GM23248 (cell line): ENCODE measurements at regions not wholly inside any gene's neighbourhood (a gene's known extent, or its start where the extent isn't known, plus 50 kb on each side); places are given as distances from the start of the nearest gene placed in this dataset.
"Not testable (repeated sequence)": the region's sequence is repeated elsewhere in the genome, so short reads cannot be mapped to it uniquely, and the experiment has no call there.

Experiments used
- DNase-seq: peaks from one replicate; pipeline ENCODE4 v3.0.0-alpha.2; 2015
- H2AFZ ChIP-seq: fragments of 200-600 bp; sonication (generic); 2 replicates; pipeline ENCODE4 v1.6.1; 2016; ENCODE audit warnings: antibody characterized with exemption
- H3F3A ChIP-seq: fragments of 200-600 bp; sonication (generic); 2 replicates; pipeline ENCODE4 v1.6.1; 2016; ENCODE audit warnings: mild to moderate bottlenecking, antibody characterized with exemption, mixed run types; ENCODE audit not compliant: insufficient read depth
- H3K27ac ChIP-seq: fragments of 200-600 bp; sonication (generic); 2 replicates; pipeline ENCODE4 v1.5.1; 2016; ENCODE audit warnings: mild to moderate bottlenecking
- H3K27me3 ChIP-seq: fragments of 200-600 bp; sonication (generic); replicated peaks from 2 replicates; pipeline ENCODE4 v1.6.1; 2016; ENCODE audit warnings: mild to moderate bottlenecking; ENCODE audit not compliant: insufficient read depth
- H3K36me3 ChIP-seq: fragments of 200-600 bp; sonication (generic); 2 replicates; pipeline ENCODE4 v1.6.1; 2016; ENCODE audit warnings: low read depth, mild to moderate bottlenecking
- H3K4me1 ChIP-seq: fragments of 200-600 bp; sonication (generic); 2 replicates; pipeline ENCODE4 v1.6.1; 2016; ENCODE audit warnings: mild to moderate bottlenecking; ENCODE audit not compliant: insufficient read depth
- H3K4me2 ChIP-seq: fragments of 200-600 bp; sonication (generic); one replicate; pipeline ENCODE4 v1.6.1; 2016; ENCODE audit warnings: mild to moderate bottlenecking; ENCODE audit not compliant: unreplicated experiment
- H3K4me3 ChIP-seq: fragments of 200-600 bp; sonication (generic); 2 replicates; pipeline ENCODE4 v1.5.1; 2016; ENCODE audit warnings: mild to moderate bottlenecking
- H3K79me2 ChIP-seq: fragments of 200-600 bp; sonication (generic); 2 replicates; pipeline ENCODE4 v1.6.1; 2016; ENCODE audit warnings: mild to moderate bottlenecking; ENCODE audit not compliant: insufficient read depth
- H3K9ac ChIP-seq: fragments of 200-600 bp; sonication (generic); 2 replicates; pipeline ENCODE4 v1.6.1; 2016; ENCODE audit warnings: mild to moderate bottlenecking
- H3K9me2 ChIP-seq: fragments of 200-600 bp; sonication (generic); 2 replicates; pipeline ENCODE4 v1.6.1; 2016; ENCODE audit warnings: mixed run types, mild to moderate bottlenecking, moderate library complexity; ENCODE audit not compliant: insufficient read depth
- H3K9me3 ChIP-seq: fragments of 200-600 bp; sonication (generic); one replicate; pipeline ENCODE4 v1.6.1; 2017; ENCODE audit warnings: low read depth
- H4K20me1 ChIP-seq: fragments of 200-600 bp; sonication (generic); 2 replicates; pipeline ENCODE4 v1.6.0; 2016; ENCODE audit not compliant: insufficient read depth
- WGBS, 2 experiments: methylation state at CpG; one replicate each; pipeline ENCODE4 v1.1.6; 2015 to 2017; ENCODE audit warnings: low lambda C conversion rate in 2 of 2, low coverage in 1 of 2; ENCODE audit errors: missing lambda C conversion rate in 2 of 2; 5-methylcytosine and 5-hydroxymethylcytosine counted together
- in situ Hi-C: fragments of 300-500 bp; cut with MboI; formaldehyde crosslinking; loops from 2 replicates; pipeline ENCODE4 v1.15.0; 2020

- no CpG with 5 or more reads among the region's 2 CpGs for WGBS, 2 experiments
- H3K36me3 ChIP-seq, H3K4me2 ChIP-seq, H3K9me3 ChIP-seq, H3K9me2 ChIP-seq, H3K27me3 ChIP-seq, H2AFZ ChIP-seq, H3K4me3 ChIP-seq, H3F3A ChIP-seq, H3K4me1 ChIP-seq, H3K79me2 ChIP-seq, DNase-seq, H4K20me1 ChIP-seq, in situ Hi-C loops, H3K9ac ChIP-seq, H3K27ac ChIP-seq: not testable (repeated sequence)
Observed at GRCh38 chrY:26268934-26269333, 647.0 kb downstream of the CDY1 start.

GRCh38 chrY:26273089-26273488 is 651.2 kb downstream of the CDY1 start:
- H3K27ac ChIP-seq, H3K27me3 ChIP-seq, H3K9me3 ChIP-seq, H3K4me3 ChIP-seq, H3K4me1 ChIP-seq, H3K4me2 ChIP-seq, H3K9me2 ChIP-seq, H3K9ac ChIP-seq, H2AFZ ChIP-seq, H4K20me1 ChIP-seq, H3K36me3 ChIP-seq, H3K79me2 ChIP-seq, H3F3A ChIP-seq, in situ Hi-C loops, DNase-seq: not testable (repeated sequence)
- no CpG with 5 or more reads among the region's 2 CpGs for WGBS, 2 experiments

- H3K9me3 ChIP-seq, DNase-seq, H3F3A ChIP-seq, H3K27me3 ChIP-seq, H3K4me3 ChIP-seq, H3K4me1 ChIP-seq, H2AFZ ChIP-seq, H4K20me1 ChIP-seq, H3K79me2 ChIP-seq, H3K27ac ChIP-seq, H3K4me2 ChIP-seq, H3K9ac ChIP-seq, in situ Hi-C loops, H3K36me3 ChIP-seq, H3K9me2 ChIP-seq: not testable (repeated sequence)
Observed at GRCh38 chrY:26306046-26306445, 684.1 kb downstream of the CDY1 start.

- in situ Hi-C loops, H3K4me1 ChIP-seq, DNase-seq: not testable (repeated sequence)
Observed at GRCh38 chrY:26306630-26307385, 684.9 kb downstream of the CDY1 start.

GRCh38 chrY:26308308-26308707 is 686.4 kb downstream of the CDY1 start:
- H3K27ac ChIP-seq, H3K4me3 ChIP-seq, H3F3A ChIP-seq, H4K20me1 ChIP-seq, H3K79me2 ChIP-seq, H2AFZ ChIP-seq, H3K9me3 ChIP-seq, in situ Hi-C loops, H3K9me2 ChIP-seq, H3K36me3 ChIP-seq, H3K9ac ChIP-seq, H3K4me1 ChIP-seq, H3K27me3 ChIP-seq, H3K4me2 ChIP-seq, DNase-seq: not testable (repeated sequence)

More at GRCh38 chrY:26306630-26307385, 684.9 kb downstream of the CDY1 start:
- H3F3A ChIP-seq, H3K9me2 ChIP-seq, H3K27ac ChIP-seq, H2AFZ ChIP-seq, H4K20me1 ChIP-seq, H3K4me3 ChIP-seq, H3K9me3 ChIP-seq, H3K79me2 ChIP-seq, H3K27me3 ChIP-seq, H3K9ac ChIP-seq, H3K4me2 ChIP-seq, H3K36me3 ChIP-seq: not testable (repeated sequence)
- no CpG with 5 or more reads among the region's 1 CpG for WGBS, 2 experiments

GRCh38 chrY:26315065-26315464 is 693.1 kb downstream of the CDY1 start:
- H3K9me3 ChIP-seq, H3K27ac ChIP-seq, H3F3A ChIP-seq, H3K4me3 ChIP-seq, H3K27me3 ChIP-seq, H3K9ac ChIP-seq, in situ Hi-C loops, H2AFZ ChIP-seq, H3K36me3 ChIP-seq, H3K9me2 ChIP-seq, H4K20me1 ChIP-seq, H3K4me1 ChIP-seq, H3K4me2 ChIP-seq, H3K79me2 ChIP-seq: not testable (repeated sequence)
- 45 to 50% methylated on average over 2 of the region's 2 CpGs for WGBS, 2 experiments
- DNase-seq, result peak; percentile 61

- not testable (repeated sequence) for H3K27ac ChIP-seq
Observed at GRCh38 chrY:26319488-26320202, 697.7 kb downstream of the CDY1 start.

GRCh38 chrY:26322756-26323155 is 700.8 kb downstream of the CDY1 start:
- H3K27ac ChIP-seq, H2AFZ ChIP-seq, H4K20me1 ChIP-seq, H3K9me3 ChIP-seq, H3K79me2 ChIP-seq, in situ Hi-C loops, H3K4me2 ChIP-seq, H3K9me2 ChIP-seq, H3K4me1 ChIP-seq, H3F3A ChIP-seq, H3K4me3 ChIP-seq, H3K36me3 ChIP-seq, H3K9ac ChIP-seq, H3K27me3 ChIP-seq, DNase-seq: not testable (repeated sequence)
- WGBS, 2 experiments, result 0 to 6% methylated on average over 1 of the region's 1 CpG

More at GRCh38 chrY:26319488-26320202, 697.7 kb downstream of the CDY1 start:
- H3K9me3 ChIP-seq, H3K9me2 ChIP-seq, in situ Hi-C loops, H3K4me2 ChIP-seq, H3F3A ChIP-seq, H3K79me2 ChIP-seq, H3K27me3 ChIP-seq, H3K4me1 ChIP-seq, H4K20me1 ChIP-seq, H3K9ac ChIP-seq, H3K4me3 ChIP-seq, H3K36me3 ChIP-seq, H2AFZ ChIP-seq: not testable (repeated sequence)
- DNase-seq, result peak; percentile 15
- WGBS, 2 experiments, result 0% methylated on average over 1 to 2 of the region's 2 CpGs
